CD14-positive monocyte (primary cell): ENCODE measurements at regions not wholly inside any gene's neighbourhood (a gene's known extent, or its start where the extent isn't known, plus 50 kb on each side); places are given as distances from the start of the nearest gene placed in this dataset.

Experiments
- DNase-seq, 3 donors: peaks; one replicate each; pipeline ENCODE4 v3.0.0-alpha.2; 2011 to 2022
- H2AFZ ChIP-seq: 2 replicates; pipeline ENCODE4 v1.6.0; 2012; ENCODE audit warnings: mild to moderate bottlenecking, low read depth, low read length, inconsistent platforms; ENCODE audit not compliant: insufficient read depth, poor library complexity, severe bottlenecking
- H3K27ac ChIP-seq, 2 donors: 1 replicate in 1 of 2; 2 replicates in 1 of 2; pipeline ENCODE4 v1.5.1; 2012 to 2013; ENCODE audit warnings: low read length in 2 of 2, control low read depth in 1 of 2, inconsistent platforms in 1 of 2, low read depth in 1 of 2, mild to moderate bottlenecking in 1 of 2
- H3K27me3 ChIP-seq, 2 donors: one replicate each; pipeline versions ENCODE4 v1.6.0 to v1.6.1; 2011 to 2013; ENCODE audit warnings: low read length in 2 of 2; ENCODE audit not compliant: control insufficient read depth in 2 of 2, insufficient read depth in 2 of 2
- H3K36me3 ChIP-seq, 2 donors: replicated peaks in 1 of 2; 1 replicate in 1 of 2; 2 replicates in 1 of 2; pipeline versions ENCODE4 v1.5.1 to v1.6.1; 2012 to 2013; ENCODE audit warnings: low read length in 2 of 2, control low read depth in 1 of 2, inconsistent platforms in 1 of 2, mild to moderate bottlenecking in 1 of 2; ENCODE audit not compliant: insufficient read depth in 2 of 2, control insufficient read depth in 1 of 2
- H3K4me1 ChIP-seq, 2 donors: 1 replicate in 1 of 2; 2 replicates in 1 of 2; pipeline versions ENCODE4 v1.5.1 to v1.6.1; 2012 to 2013; ENCODE audit warnings: low read length in 2 of 2, control low read depth in 1 of 2, inconsistent platforms in 1 of 2, mild to moderate bottlenecking in 1 of 2, moderate library complexity in 1 of 2; ENCODE audit not compliant: insufficient read depth in 2 of 2, control insufficient read depth in 1 of 2
- H3K4me2 ChIP-seq: replicated peaks from 2 replicates; pipeline ENCODE3; 2012; ENCODE audit warnings: low read length, moderate library complexity, mild to moderate bottlenecking; ENCODE audit not compliant: poor library complexity, severe bottlenecking; ENCODE audit errors: extremely low read depth
- H3K4me3 ChIP-seq, 3 experiments: fragments of 200-600 bp in 1 of 3; sonication (generic) in 1 of 3; replicated peaks in 1 of 3; 1 replicate in 2 of 3; 2 replicates in 1 of 3; pipeline ENCODE4 v1.5.1; 2011 to 2013; ENCODE audit warnings: low read length in 3 of 3, mild to moderate bottlenecking in 3 of 3, control low read depth in 2 of 3, low read depth in 2 of 3, inconsistent platforms in 1 of 3, moderate library complexity in 1 of 3
- H3K79me2 ChIP-seq: 2 replicates; pipeline ENCODE4 v1.6.0; 2012; ENCODE audit warnings: mild to moderate bottlenecking, control low read depth, inconsistent platforms, low read length, moderate library complexity; ENCODE audit not compliant: insufficient read depth
- H3K9ac ChIP-seq: 2 replicates; pipeline ENCODE4 v1.6.0; 2017; ENCODE audit warnings: low read length, mild to moderate bottlenecking; ENCODE audit not compliant: insufficient read depth, poor library complexity, severe bottlenecking
- H3K9me3 ChIP-seq, 2 donors: replicated peaks in 1 of 2; 1 replicate in 1 of 2; 2 replicates in 1 of 2; pipeline versions ENCODE4 v1.5.1 to v1.6.1; 2012 to 2013; ENCODE audit warnings: low read length in 2 of 2, control low read depth in 1 of 2; ENCODE audit not compliant: control insufficient read depth in 1 of 2, insufficient read depth in 1 of 2
- H4K20me1 ChIP-seq: 2 replicates; pipeline ENCODE4 v1.6.0; 2012; ENCODE audit warnings: mild to moderate bottlenecking, low read length, control low read depth, moderate library complexity; ENCODE audit not compliant: insufficient read depth
- H3K27ac Mint-ChIP-seq, 7 donors: one replicate each; pipeline ENCODE4 v1.8.0; 2020; ENCODE audit warnings: mild to moderate bottlenecking in 7 of 7, mixed read lengths in 7 of 7, moderate library complexity in 6 of 7, inconsistent platforms in 2 of 7
- H3K27me3 Mint-ChIP-seq, 3 donors: one replicate each; pipeline ENCODE4 v1.8.0; 2021 to 2022; ENCODE audit warnings: low read depth in 3 of 3, mild to moderate bottlenecking in 3 of 3, mixed read lengths in 3 of 3, moderate library complexity in 3 of 3, inconsistent platforms in 1 of 3
- H3K36me3 Mint-ChIP-seq, 2 donors: one replicate each; pipeline ENCODE4 v1.8.0; 2020; ENCODE audit warnings: mixed read lengths in 2 of 2, inconsistent platforms in 1 of 2, mild to moderate bottlenecking in 1 of 2
- H3K4me1 Mint-ChIP-seq: one replicate; pipeline ENCODE4 v1.8.0; 2020; ENCODE audit warnings: mild to moderate bottlenecking, mixed read lengths
- H3K4me3 Mint-ChIP-seq, 2 donors: one replicate each; pipeline ENCODE4 v1.8.0; 2020; ENCODE audit warnings: mild to moderate bottlenecking in 2 of 2, mixed read lengths in 2 of 2, moderate library complexity in 1 of 2
- H3K9me3 Mint-ChIP-seq, 7 donors: one replicate each; pipeline ENCODE4 v1.8.0; 2020 to 2022; ENCODE audit warnings: mixed read lengths in 7 of 7, mild to moderate bottlenecking in 6 of 7, moderate library complexity in 6 of 7, inconsistent platforms in 2 of 7
- CTCF ChIP-seq: fragments of 200-600 bp; IDR thresholded peaks from one replicate; pipeline ENCODE4 v1.8.0; 2022; ENCODE audit warnings: antibody characterized with exemption, mild to moderate bottlenecking
- WGBS: methylation state at CpG from one replicate; pipeline ENCODE4 v1.1.5; 2013; ENCODE audit warnings: missing lambda C conversion rate; ENCODE audit not compliant: insufficient coverage; 5-methylcytosine and 5-hydroxymethylcytosine counted together
- intact Hi-C, 2 donors: fragments of 100-400 bp; cut with micrococcal nuclease; formaldehyde crosslinking; loops; one replicate each; pipeline versions ENCODE4 v1.15.0 to v1.15.1; 2023

GRCh38 chr7:26483843-26484242 lies 192.2 kb downstream of the SNX10 start:
- no peak for DNase-seq
- H3K4me3 Mint-ChIP-seq, result no peak overlapping the region
- intact Hi-C loops, result no loop called here
- Histone ChIP-seq H3K4me2 (no peak overlapping the region), H3K27ac (no peak overlapping the region), H3K4me1 (no peaks in the 10 kb centered on the region), H4K20me1 (no peaks in the 10 kb centered on the region), H3K9me3 (peaks cover 0 to 5% of the 10 kb centered on the region in 2 donors), H3K36me3 (no peaks in the 10 kb centered on the region), H2AFZ (no peak overlapping the region), H3K9ac (no peak overlapping the region), H3K79me2 (no peaks in the 10 kb centered on the region), H3K27me3 (no peaks in the 10 kb centered on the region), H3K4me3 (no peak overlapping the region)
- no peaks in the 10 kb centered on the region for H3K4me1 Mint-ChIP-seq
- peaks cover 3% of the 10 kb centered on the region in 3 donors for H3K27me3 Mint-ChIP-seq
- WGBS, result 86% methylated on average over 2 of the region's 5 CpGs
- no peak for TF ChIP-seq CTCF
- H3K36me3 Mint-ChIP-seq, result no peaks in the 10 kb centered on the region
- H3K27ac Mint-ChIP-seq, result no peak overlapping the region
- peaks cover 0 to 12% (median 4%) of the 10 kb centered on the region in 7 donors for H3K9me3 Mint-ChIP-seq

- H3K9me3 ChIP-seq, result peaks cover 0 to 5% of the 10 kb centered on the region in 2 donors
- no peak for DNase-seq
- WGBS, result 80% methylated on average over 3 of the region's 6 CpGs
- no peaks in the 10 kb centered on the region for H3K27me3 ChIP-seq
- H2AFZ ChIP-seq, result no peak overlapping the region
- no peaks in the 10 kb centered on the region for H3K4me1 ChIP-seq
- H3K79me2 ChIP-seq, result no peaks in the 10 kb centered on the region
- H3K4me3 Mint-ChIP-seq, result no peak overlapping the region
- intact Hi-C loops, result no loop called here
- no peak overlapping the region for H3K9ac ChIP-seq
- no peak overlapping the region for H3K4me3 ChIP-seq
- H3K27ac ChIP-seq, result no peak overlapping the region
- H3K36me3 ChIP-seq, result no peaks in the 10 kb centered on the region
- H3K4me1 Mint-ChIP-seq, result no peaks in the 10 kb centered on the region
- H3K27ac Mint-ChIP-seq, result no peak overlapping the region
- H3K9me3 Mint-ChIP-seq, result peaks cover 0 to 12% (median 4%) of the 10 kb centered on the region in 7 donors
- H3K4me2 ChIP-seq, result no peak overlapping the region
- no peaks in the 10 kb centered on the region for H3K36me3 Mint-ChIP-seq
- no peaks in the 10 kb centered on the region for H4K20me1 ChIP-seq
- H3K27me3 Mint-ChIP-seq, result peaks cover 0 to 4% (median 4%) of the 10 kb centered on the region in 3 donors
- no peak for TF ChIP-seq CTCF
Measured at GRCh38 chr7:26485367-26485934, 193.8 kb downstream of the SNX10 start.
